IPS-18a (cell line): ENCODE measurements at regions not wholly inside any gene's neighbourhood (a gene's known extent, or its start where the extent isn't known, plus 50 kb on each side); places are given as distances from the start of the nearest gene placed in this dataset.

Source experiments
- H3K27ac ChIP-seq: one replicate; pipeline ENCODE4 v1.5.1; 2013; ENCODE audit warnings: low read length
- H3K27me3 ChIP-seq: one replicate; pipeline ENCODE4 v1.6.1; 2013; ENCODE audit warnings: mild to moderate bottlenecking, low read length; ENCODE audit not compliant: control insufficient read depth, insufficient read depth
- H3K36me3 ChIP-seq: one replicate; pipeline ENCODE4 v1.6.1; 2013; ENCODE audit warnings: low read depth, low read length; ENCODE audit not compliant: control insufficient read depth
- H3K4me1 ChIP-seq: one replicate; pipeline ENCODE4 v1.6.1; 2013; ENCODE audit warnings: low read depth, low read length; ENCODE audit not compliant: control insufficient read depth
- H3K4me3 ChIP-seq: one replicate; pipeline ENCODE4 v1.5.1; 2013; ENCODE audit warnings: low read length
- H3K9ac ChIP-seq: one replicate; pipeline ENCODE4 v1.6.1; 2013; ENCODE audit warnings: mild to moderate bottlenecking, low read length, moderate library complexity
- H3K9me3 ChIP-seq: one replicate; pipeline ENCODE4 v1.6.1; 2013; ENCODE audit warnings: low read depth, low read length; ENCODE audit not compliant: control insufficient read depth

DNA sequence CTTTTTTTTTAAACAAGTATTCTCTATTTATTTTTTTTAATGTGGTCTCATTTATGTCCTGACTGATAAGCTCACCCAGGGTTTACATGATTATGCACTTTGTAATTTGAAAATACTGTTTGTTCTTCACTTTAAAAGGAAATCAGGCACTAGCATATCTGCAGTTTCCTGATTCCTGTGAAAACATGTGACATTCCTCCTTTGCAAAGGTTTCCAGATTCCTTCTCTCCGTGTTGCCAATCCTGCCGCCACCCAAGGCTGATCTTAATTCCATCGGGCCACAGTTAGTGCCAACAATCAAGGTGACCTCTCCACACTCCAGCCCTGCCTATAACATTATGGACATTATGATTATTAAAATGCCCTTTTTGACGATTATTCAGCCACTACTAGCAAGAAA, 225.4 kb downstream of the PCDH7 start:
- no peak overlapping the region for H3K4me3 ChIP-seq
- no peak overlapping the region for H3K9ac ChIP-seq
- H3K4me1 ChIP-seq: peaks cover 3% of the 10 kb centered on the region

GRCh38 chr4:30946288-30946687, 226.1 kb downstream of the PCDH7 start:
- peaks cover 3% of the 10 kb centered on the region for H3K4me1 ChIP-seq
- no peak overlapping the region for H3K4me3 ChIP-seq
- H3K36me3 ChIP-seq: no peaks in the 10 kb centered on the region
- no peak overlapping the region for H3K9ac ChIP-seq
- no peak overlapping the region for H3K27ac ChIP-seq
- no peaks in the 10 kb centered on the region for H3K9me3 ChIP-seq
- H3K27me3 ChIP-seq: no peaks in the 10 kb centered on the region

More for the DNA sequence above, 225.4 kb downstream of the PCDH7 start:
- Histone ChIP-seq H3K9me3 (no peaks in the 10 kb centered on the region), H3K27ac (no peak overlapping the region), H3K36me3 (no peaks in the 10 kb centered on the region), H3K27me3 (no peaks in the 10 kb centered on the region)

- Histone ChIP-seq H3K4me1 (peaks cover 3% of the 10 kb centered on the region), H3K36me3 (no peaks in the 10 kb centered on the region), H3K4me3 (no peak overlapping the region), H3K27ac (no peak overlapping the region), H3K9ac (no peak overlapping the region), H3K9me3 (no peaks in the 10 kb centered on the region), H3K27me3 (no peaks in the 10 kb centered on the region)
Observed at GRCh38 chr4:30948653-30949052, 228.5 kb downstream of the PCDH7 start.

GRCh38 chr4:30950737-30951136, 230.6 kb downstream of the PCDH7 start:
- H3K27me3 ChIP-seq: no peaks in the 10 kb centered on the region
- H3K36me3 ChIP-seq: no peaks in the 10 kb centered on the region
- H3K27ac ChIP-seq: no peak overlapping the region
- H3K4me1 ChIP-seq: peaks cover under 1% of the 10 kb centered on the region
- no peaks in the 10 kb centered on the region for H3K9me3 ChIP-seq
- no peak overlapping the region for H3K9ac ChIP-seq
- no peak overlapping the region for H3K4me3 ChIP-seq

- Histone ChIP-seq H3K4me1 (no peaks in the 10 kb centered on the region), H3K27ac (no peak overlapping the region), H3K4me3 (no peak overlapping the region), H3K27me3 (no peaks in the 10 kb centered on the region), H3K36me3 (no peaks in the 10 kb centered on the region), H3K9ac (no peak overlapping the region), H3K9me3 (no peaks in the 10 kb centered on the region)
Observed at GRCh38 chr4:30952526-30953219, 232.5 kb downstream of the PCDH7 start.

- Histone ChIP-seq H3K27me3 (no peaks in the 10 kb centered on the region), H3K4me1 (no peaks in the 10 kb centered on the region), H3K36me3 (no peaks in the 10 kb centered on the region), H3K27ac (no peak overlapping the region), H3K4me3 (no peak overlapping the region), H3K9me3 (no peaks in the 10 kb centered on the region), H3K9ac (no peak overlapping the region)
Observed at GRCh38 chr4:30953799-30954198, 233.6 kb downstream of the PCDH7 start.

GRCh38 chr4:30956916-30957315, 236.7 kb downstream of the PCDH7 start:
- Histone ChIP-seq H3K9ac (no peak overlapping the region), H3K4me3 (no peak overlapping the region), H3K4me1 (no peaks in the 10 kb centered on the region), H3K36me3 (no peaks in the 10 kb centered on the region), H3K27ac (no peak overlapping the region), H3K9me3 (no peaks in the 10 kb centered on the region), H3K27me3 (no peaks in the 10 kb centered on the region)

GRCh38 chr4:30957706-30958105, 237.5 kb downstream of the PCDH7 start:
- Histone ChIP-seq H3K9me3 (no peaks in the 10 kb centered on the region), H3K4me3 (no peak overlapping the region), H3K4me1 (no peaks in the 10 kb centered on the region), H3K27me3 (no peaks in the 10 kb centered on the region), H3K27ac (no peak overlapping the region), H3K9ac (no peak overlapping the region), H3K36me3 (no peaks in the 10 kb centered on the region)

DNA sequence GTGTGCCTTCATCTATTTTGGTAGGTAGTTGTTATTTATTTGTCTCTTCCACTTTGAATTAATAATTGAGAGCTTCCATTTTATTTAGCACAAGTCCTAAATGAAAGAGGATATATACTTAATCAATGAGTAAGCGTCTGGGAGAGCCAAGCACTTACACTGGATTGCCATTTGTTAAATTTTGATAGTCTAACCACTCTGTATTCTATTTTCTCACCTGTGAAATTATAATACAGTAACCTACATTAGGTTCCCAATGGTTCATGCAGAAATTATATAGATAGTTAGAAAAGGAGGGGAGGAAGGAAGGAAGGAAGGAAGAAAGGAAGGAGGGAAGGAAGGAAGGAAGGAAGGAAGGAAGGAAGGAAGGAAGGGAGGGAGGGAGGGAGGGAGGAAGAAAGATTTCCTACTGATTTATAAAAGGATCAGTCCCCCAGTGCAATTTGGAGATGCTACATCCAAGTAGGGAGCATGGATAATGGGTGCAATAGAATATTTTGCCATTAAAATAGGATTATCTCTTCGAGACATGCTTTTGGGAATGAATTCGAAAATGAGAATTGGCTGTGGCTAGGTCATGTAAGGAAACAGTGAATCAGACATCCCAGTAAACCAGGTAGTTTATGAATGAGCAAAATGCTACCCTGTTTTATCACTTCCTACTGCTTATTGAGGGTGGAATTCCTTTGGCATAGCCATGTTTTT, 239.8 kb downstream of the PCDH7 start:
- Histone ChIP-seq H3K27ac (no peak overlapping the region), H3K9me3 (no peaks in the 10 kb centered on the region), H3K4me1 (no peaks in the 10 kb centered on the region), H3K9ac (no peak overlapping the region), H3K27me3 (no peaks in the 10 kb centered on the region), H3K36me3 (no peaks in the 10 kb centered on the region), H3K4me3 (no peak overlapping the region)

DNA sequence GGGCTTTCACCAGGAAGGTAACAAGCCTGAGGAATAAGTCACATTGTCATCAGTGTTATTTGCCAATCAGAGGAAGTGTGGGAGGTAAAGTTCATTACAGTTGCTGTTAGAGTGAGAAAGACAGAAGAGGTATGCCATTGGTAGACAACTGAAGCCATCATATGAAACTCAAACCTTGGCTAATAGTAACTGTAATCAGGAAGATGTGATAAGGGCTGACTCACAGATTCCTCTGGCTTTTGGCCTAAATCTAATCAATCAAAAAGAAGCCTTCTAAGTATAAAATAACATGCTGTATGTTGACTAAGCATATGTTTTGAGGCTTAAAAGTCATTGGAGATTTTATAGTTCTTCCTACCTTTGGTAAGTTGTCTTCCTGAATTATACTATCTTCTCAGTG, 242.8 kb downstream of the PCDH7 start:
- no peak overlapping the region for H3K27ac ChIP-seq

GRCh38 chr4:30968926-30969325, 248.8 kb downstream of the PCDH7 start:
- no peak overlapping the region for H3K27ac ChIP-seq
- no peak overlapping the region for H3K4me3 ChIP-seq
- H3K27me3 ChIP-seq: no peaks in the 10 kb centered on the region
- H3K9me3 ChIP-seq: no peaks in the 10 kb centered on the region
- no peak overlapping the region for H3K9ac ChIP-seq
- peaks cover 10% of the 10 kb centered on the region for H3K4me1 ChIP-seq
- no peaks in the 10 kb centered on the region for H3K36me3 ChIP-seq

More for the DNA sequence above, 242.8 kb downstream of the PCDH7 start:
- Histone ChIP-seq H3K36me3 (no peaks in the 10 kb centered on the region), H3K9me3 (no peaks in the 10 kb centered on the region), H3K27me3 (no peaks in the 10 kb centered on the region), H3K4me3 (no peak overlapping the region), H3K4me1 (no peaks in the 10 kb centered on the region), H3K9ac (no peak overlapping the region)

GRCh38 chr4:30972542-30972941, 252.4 kb downstream of the PCDH7 start:
- Histone ChIP-seq H3K4me3 (no peak overlapping the region), H3K27ac (no peak overlapping the region), H3K9ac (no peak overlapping the region), H3K4me1 (peaks cover 24% of the 10 kb centered on the region), H3K27me3 (no peaks in the 10 kb centered on the region), H3K36me3 (no peaks in the 10 kb centered on the region), H3K9me3 (no peaks in the 10 kb centered on the region)
